Esophagus muscularis mucosa (tissue), 4 donors: ENCODE measurements at regions not wholly inside any gene's neighbourhood (a gene's known extent, or its start where the extent isn't known, plus 50 kb on each side); places are given as distances from the start of the nearest gene placed in this dataset.

Experiments used
- DNase-seq: peaks from one replicate; pipeline ENCODE4 v3.0.0-alpha.2; 2017; ENCODE audit errors: extremely low spot score
- H3K27ac ChIP-seq, 4 donors: fragments of 200-600 bp; sonication (generic); replicated peaks in 1 of 4; 1 replicate in 3 of 4; 2 replicates in 1 of 4; pipeline ENCODE4 v1.5.1; 2016 to 2019; ENCODE audit warnings: mild to moderate bottlenecking in 1 of 4
- H3K27me3 ChIP-seq, 4 donors: fragments of 200-600 bp; sonication (generic); one replicate each; pipeline versions ENCODE4 v1.5.1 to v1.6.0; 2016 to 2019
- H3K36me3 ChIP-seq, 4 donors: fragments of 200-600 bp; sonication (generic); one replicate each; pipeline ENCODE4 v1.5.1; 2016 to 2019
- H3K4me1 ChIP-seq, 4 donors: fragments of 200-600 bp; sonication (generic); one replicate each; pipeline ENCODE4 v1.5.1; 2016 to 2019
- H3K4me3 ChIP-seq, 4 donors: fragments of 200-600 bp; sonication (generic); 1 replicate in 2 of 4; 2 replicates in 2 of 4; pipeline ENCODE4 v1.5.1; 2016 to 2019; ENCODE audit warnings: mild to moderate bottlenecking in 4 of 4, moderate library complexity in 1 of 4
- H3K9me3 ChIP-seq, 4 donors: fragments of 200-600 bp; sonication (generic); 1 replicate in 3 of 4; 2 replicates in 1 of 4; pipeline ENCODE4 v1.5.1; 2016 to 2019
- EP300 ChIP-seq: sonication (generic); formaldehyde crosslinking; IDR thresholded peaks from one replicate; pipeline ENCODE4 v1.6.1; 2017; ENCODE audit warnings: antibody characterized with exemption
- POLR2A ChIP-seq: fragments of 450-650 bp; IDR thresholded peaks from one replicate; pipeline ENCODE4 v1.6.1; 2017; ENCODE audit warnings: antibody characterized with exemption, moderate library complexity, mild to moderate bottlenecking, low read depth
- POLR2AphosphoS5 ChIP-seq, 2 donors: sonication (generic); formaldehyde crosslinking; IDR thresholded peaks; one replicate each; pipeline ENCODE4 v1.6.1; 2017; ENCODE audit warnings: antibody characterized with exemption in 2 of 2
- WGBS: methylation state at CpG from one replicate; pipeline ENCODE4 v1.1.5; 2018; 5-methylcytosine and 5-hydroxymethylcytosine counted together
- intact Hi-C: fragments of 100-400 bp; cut with DNase I; formaldehyde crosslinking; loops from one replicate; pipeline ENCODE4 v1.15.1; 2023
- TF ChIP-seq, protein P1 (sequence below), 3 experiments: fragments of 200-600 bp in 2 of 3; fragments of 450-650 bp in 1 of 3; sonication (generic) in 2 of 3; IDR thresholded peaks; one replicate each; pipeline ENCODE4 v1.5.1; 2017 to 2019; ENCODE audit warnings: antibody characterized with exemption in 3 of 3, mild to moderate bottlenecking in 2 of 3, moderate library complexity in 1 of 3

DNA sequence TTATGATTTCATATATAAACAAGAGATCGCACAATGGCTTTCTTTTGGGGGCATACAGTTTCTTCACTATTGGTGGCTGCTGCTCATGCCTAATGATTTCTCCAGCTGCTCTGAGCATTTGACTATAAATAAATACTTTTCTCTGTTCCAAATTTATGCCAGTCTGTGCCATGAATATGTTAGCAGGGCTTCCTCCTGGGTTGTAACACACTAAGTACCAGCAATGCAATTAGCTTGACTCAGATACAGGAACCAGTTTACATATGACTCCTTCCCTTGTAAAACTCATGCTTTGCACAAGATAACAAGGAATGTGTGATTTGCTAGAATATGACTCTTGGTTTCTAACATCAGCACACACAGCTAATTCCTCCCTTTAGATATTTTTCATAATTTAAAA, 1629.7 kb downstream of the NCAM2 start:
- Histone ChIP-seq H3K9me3 (no peaks in the 10 kb centered on the region), H3K27me3 (no peaks in the 10 kb centered on the region), H3K4me1 (no peaks in the 10 kb centered on the region), H3K36me3 (no peaks in the 10 kb centered on the region), H3K27ac (no peak overlapping the region), H3K4me3 (no peak overlapping the region)
- DNase-seq = no peak
- 91% methylated on average over 1 of the region's 1 CpG for WGBS
- intact Hi-C loops = no loop called here
- TF ChIP-seq EP300 = no peak
- no peak for TF ChIP-seq POLR2AphosphoS5 (IDR thresholded peaks at IDR 0.05)
- no peak for TF ChIP-seq POLR2A
- TF ChIP-seq, protein P1, sequence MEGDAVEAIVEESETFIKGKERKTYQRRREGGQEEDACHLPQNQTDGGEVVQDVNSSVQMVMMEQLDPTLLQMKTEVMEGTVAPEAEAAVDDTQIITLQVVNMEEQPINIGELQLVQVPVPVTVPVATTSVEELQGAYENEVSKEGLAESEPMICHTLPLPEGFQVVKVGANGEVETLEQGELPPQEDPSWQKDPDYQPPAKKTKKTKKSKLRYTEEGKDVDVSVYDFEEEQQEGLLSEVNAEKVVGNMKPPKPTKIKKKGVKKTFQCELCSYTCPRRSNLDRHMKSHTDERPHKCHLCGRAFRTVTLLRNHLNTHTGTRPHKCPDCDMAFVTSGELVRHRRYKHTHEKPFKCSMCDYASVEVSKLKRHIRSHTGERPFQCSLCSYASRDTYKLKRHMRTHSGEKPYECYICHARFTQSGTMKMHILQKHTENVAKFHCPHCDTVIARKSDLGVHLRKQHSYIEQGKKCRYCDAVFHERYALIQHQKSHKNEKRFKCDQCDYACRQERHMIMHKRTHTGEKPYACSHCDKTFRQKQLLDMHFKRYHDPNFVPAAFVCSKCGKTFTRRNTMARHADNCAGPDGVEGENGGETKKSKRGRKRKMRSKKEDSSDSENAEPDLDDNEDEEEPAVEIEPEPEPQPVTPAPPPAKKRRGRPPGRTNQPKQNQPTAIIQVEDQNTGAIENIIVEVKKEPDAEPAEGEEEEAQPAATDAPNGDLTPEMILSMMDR (IDR thresholded peaks at IDR 0.05) = no peak

DNA sequence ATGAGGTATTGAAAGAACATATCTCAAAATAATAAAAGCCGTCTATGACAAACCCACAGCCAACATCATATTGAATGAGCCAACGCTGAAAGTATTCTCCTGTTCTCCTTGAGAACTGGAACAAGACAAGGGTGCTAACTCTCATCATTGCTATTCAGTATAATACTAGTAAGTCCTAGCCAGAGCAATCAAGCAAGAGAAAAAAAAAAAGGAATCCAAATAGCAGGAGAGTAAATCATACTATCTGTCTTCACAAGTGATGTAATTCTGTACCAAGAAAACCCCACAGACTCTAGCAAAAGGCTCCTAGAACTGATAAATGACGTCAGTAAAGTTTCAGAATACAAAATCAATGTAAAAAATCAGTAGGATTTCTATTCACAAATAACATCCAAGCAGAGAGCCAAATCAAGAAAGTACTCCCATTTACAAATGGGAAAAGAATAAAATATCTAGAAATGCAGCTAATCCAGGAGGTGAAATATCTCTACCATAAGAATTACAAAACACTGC, 1632.8 kb downstream of the NCAM2 start:
- Histone ChIP-seq H3K4me3 (no peak overlapping the region), H3K9me3 (no peaks in the 10 kb centered on the region), H3K4me1 (no peaks in the 10 kb centered on the region), H3K27ac (no peak overlapping the region), H3K27me3 (no peaks in the 10 kb centered on the region), H3K36me3 (no peaks in the 10 kb centered on the region)
- WGBS = 80% methylated on average over 3 of the region's 3 CpGs
- intact Hi-C loops = no loop called here
- TF ChIP-seq POLR2AphosphoS5 (IDR thresholded peaks at IDR 0.05) (no peak), EP300 (no peak), POLR2A (no peak)
- TF ChIP-seq, protein P1 (IDR thresholded peaks at IDR 0.05) = no peak
- no peak for DNase-seq

DNA sequence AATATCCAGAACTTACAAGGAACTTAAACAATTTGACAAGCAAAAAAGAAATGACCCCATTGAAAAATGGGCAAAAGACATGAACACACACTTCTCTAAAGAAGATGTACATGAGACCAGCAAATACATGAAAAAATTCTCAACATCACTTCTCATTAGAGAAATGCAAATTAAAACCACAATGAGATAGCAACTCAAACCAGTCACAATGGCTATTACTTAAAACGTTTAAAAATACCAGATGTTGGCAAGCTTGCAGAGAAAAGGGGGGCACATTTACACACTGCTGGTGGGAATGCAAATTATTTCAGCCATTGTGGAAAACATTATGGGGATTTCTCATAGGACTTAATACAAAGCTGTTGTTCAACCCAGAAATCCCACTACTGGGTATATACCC, 1634.0 kb downstream of the NCAM2 start:
- WGBS = 32% methylated on average over 1 of the region's 1 CpG
- H3K27ac ChIP-seq = no peak overlapping the region
- H3K4me1 ChIP-seq = no peaks in the 10 kb centered on the region
- no peak for DNase-seq
- H3K36me3 ChIP-seq = no peaks in the 10 kb centered on the region
- H3K4me3 ChIP-seq = no peak overlapping the region
- no peaks in the 10 kb centered on the region for H3K9me3 ChIP-seq
- TF ChIP-seq EP300 (no peak), POLR2AphosphoS5 (IDR thresholded peaks at IDR 0.05) (no peak), POLR2A (no peak)
- TF ChIP-seq, protein P1 (IDR thresholded peaks at IDR 0.05) = no peak
- intact Hi-C loops = no loop called here
- H3K27me3 ChIP-seq = no peaks in the 10 kb centered on the region

DNA sequence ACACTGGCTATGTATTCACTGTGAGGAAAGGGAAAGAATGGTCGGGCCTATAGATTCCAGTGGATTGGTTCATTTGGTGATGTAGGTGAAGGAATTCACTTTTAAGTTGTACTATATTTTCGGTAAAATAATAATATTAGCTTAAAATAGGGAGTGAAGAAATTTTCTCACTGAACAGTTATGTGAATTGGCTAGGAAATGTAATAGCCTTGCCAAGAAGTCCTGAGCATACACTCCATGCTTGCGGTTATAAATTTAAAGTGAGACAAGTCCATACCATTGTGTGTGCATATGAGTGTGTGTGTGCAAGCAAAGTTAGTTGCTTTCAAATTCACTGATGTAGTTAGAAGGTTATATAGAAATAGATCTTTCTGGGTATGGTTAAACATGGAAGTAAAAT, 1651.0 kb downstream of the NCAM2 start:
- Histone ChIP-seq H3K36me3 (no peaks in the 10 kb centered on the region), H3K4me3 (no peak overlapping the region), H3K27me3 (no peaks in the 10 kb centered on the region), H3K4me1 (no peaks in the 10 kb centered on the region), H3K27ac (no peak overlapping the region), H3K9me3 (no peaks in the 10 kb centered on the region)
- 58% methylated on average over 3 of the region's 3 CpGs for WGBS
- TF ChIP-seq EP300 (no peak), POLR2A (no peak), POLR2AphosphoS5 (IDR thresholded peaks at IDR 0.05) (no peak)
- TF ChIP-seq, protein P1 (IDR thresholded peaks at IDR 0.05) = no peak
- intact Hi-C loops = no loop called here
- no peak for DNase-seq

DNA sequence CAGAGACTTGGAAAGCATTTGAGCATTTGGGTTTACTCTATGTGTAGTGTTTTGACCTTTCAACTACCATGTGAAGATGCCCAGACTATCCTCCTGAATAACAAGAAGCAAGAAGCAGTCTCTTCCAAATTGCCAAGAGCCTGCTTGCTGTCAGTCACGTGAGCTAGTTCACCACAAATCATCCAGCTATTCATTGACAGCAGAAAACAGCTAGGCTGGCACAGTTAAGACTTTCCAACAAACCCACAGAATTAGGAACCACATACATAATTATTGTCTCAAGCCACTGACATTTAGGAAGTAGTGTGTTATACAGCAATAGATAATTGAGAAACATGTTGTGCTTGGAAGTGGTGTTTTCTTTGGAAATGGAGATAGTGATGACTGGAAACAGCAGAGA, 1652.0 kb downstream of the NCAM2 start:
- Histone ChIP-seq H3K27me3 (no peaks in the 10 kb centered on the region), H3K27ac (no peak overlapping the region), H3K4me1 (no peaks in the 10 kb centered on the region), H3K9me3 (no peaks in the 10 kb centered on the region), H3K4me3 (no peak overlapping the region), H3K36me3 (no peaks in the 10 kb centered on the region)
- WGBS = 62% methylated on average over 1 of the region's 1 CpG
- DNase-seq = no peak
- intact Hi-C loops = no loop called here
- no peak for TF ChIP-seq POLR2A
- TF ChIP-seq POLR2AphosphoS5 (IDR thresholded peaks at IDR 0.05) = no peak
- TF ChIP-seq EP300 = no peak
- TF ChIP-seq, protein P1 (IDR thresholded peaks at IDR 0.05) = no peak
